GM23338 (cell line): ENCODE measurements at regions not wholly inside any gene's neighbourhood (a gene's known extent, or its start where the extent isn't known, plus 50 kb on each side); places are given as distances from the start of the nearest gene placed in this dataset.

Source experiments
- ATAC-seq: fragments of 200-7000 bp; cut with Tn5 transposase; 3 replicates; pipeline ENCODE4 v1.9.1; 2020
- DNase-seq: peaks from one replicate; pipeline ENCODE4 v3.0.0-alpha.2; 2015; ENCODE audit warnings: low spot score
- H2AFZ ChIP-seq: fragments of 200-600 bp; sonication (generic); 2 replicates; pipeline ENCODE4 v1.8.0; 2016; ENCODE audit warnings: antibody characterized with exemption, mild to moderate bottlenecking, moderate library complexity
- H3F3A ChIP-seq: fragments of 200-600 bp; sonication (generic); replicated peaks from 2 replicates; pipeline ENCODE4 v1.8.0; 2017; ENCODE audit warnings: antibody characterized with exemption, mixed run types, low read depth
- H3K27ac ChIP-seq: fragments of 200-600 bp; sonication (generic); 2 replicates; pipeline ENCODE4 v1.6.1; 2016; ENCODE audit warnings: low read depth
- H3K27me3 ChIP-seq: fragments of 200-600 bp; sonication (generic); 2 replicates; pipeline ENCODE4 v1.8.0; 2016; ENCODE audit warnings: mild to moderate bottlenecking, mixed run types, moderate library complexity; ENCODE audit not compliant: insufficient read depth
- H3K36me3 ChIP-seq: fragments of 200-600 bp; sonication (generic); 2 replicates; pipeline ENCODE4 v1.8.0; 2016; ENCODE audit warnings: mild to moderate bottlenecking; ENCODE audit not compliant: insufficient read depth
- H3K4me1 ChIP-seq: fragments of 200-600 bp; sonication (generic); 2 replicates; pipeline ENCODE4 v1.8.0; 2016; ENCODE audit warnings: mild to moderate bottlenecking, moderate library complexity; ENCODE audit not compliant: insufficient read depth
- H3K4me2 ChIP-seq: fragments of 200-600 bp; sonication (generic); 2 replicates; pipeline ENCODE4 v1.7.1; 2017; ENCODE audit warnings: mixed run types
- H3K4me3 ChIP-seq: fragments of 200-600 bp; sonication (generic); 2 replicates; pipeline ENCODE4 v1.6.1; 2016; ENCODE audit warnings: mixed run types
- H3K79me2 ChIP-seq: fragments of 200-600 bp; sonication (generic); replicated peaks from 2 replicates; pipeline ENCODE4 v1.8.0; 2017; ENCODE audit warnings: mild to moderate bottlenecking; ENCODE audit not compliant: insufficient read depth
- H3K9me2 ChIP-seq: fragments of 200-600 bp; sonication (generic); 2 replicates; pipeline ENCODE4 v1.8.0; 2017; ENCODE audit not compliant: insufficient read depth
- H4K20me1 ChIP-seq: fragments of 200-600 bp; sonication (generic); replicated peaks from 2 replicates; pipeline ENCODE4 v1.8.0; 2017; ENCODE audit warnings: mild to moderate bottlenecking; ENCODE audit not compliant: insufficient read depth
- H3K27ac Mint-ChIP-seq: 2 replicates; pipeline ENCODE4 v1.8.0; 2020; ENCODE audit warnings: inconsistent platforms, mild to moderate bottlenecking, moderate library complexity, mixed read lengths
- H3K27me3 Mint-ChIP-seq: 3 replicates; pipeline ENCODE4 v1.8.0; 2022; ENCODE audit warnings: low read depth, mild to moderate bottlenecking, moderate library complexity, mixed read lengths, inconsistent platforms; ENCODE audit not compliant: insufficient read depth, poor library complexity
- H3K36me3 Mint-ChIP-seq: 3 replicates; pipeline ENCODE4 v1.8.0; 2021; ENCODE audit warnings: low read depth, mild to moderate bottlenecking, inconsistent platforms, moderate library complexity, mixed read lengths
- H3K4me1 Mint-ChIP-seq: 3 replicates; pipeline ENCODE4 v1.8.0; 2020; ENCODE audit warnings: mild to moderate bottlenecking, inconsistent platforms, mixed read lengths
- H3K4me3 Mint-ChIP-seq: 3 replicates; pipeline ENCODE4 v1.8.0; 2021; ENCODE audit warnings: moderate library complexity, mild to moderate bottlenecking, inconsistent platforms, mixed read lengths
- H3K9me3 Mint-ChIP-seq: 3 replicates; pipeline ENCODE4 v1.8.0; 2020; ENCODE audit warnings: moderate library complexity, mild to moderate bottlenecking, inconsistent platforms, mixed read lengths
- CREB1 ChIP-seq: fragments of 250-450 bp; sonication (Bioruptor Pico); IDR thresholded peaks from 2 replicates; pipeline ENCODE4 v1.5.0; 2020; ENCODE audit warnings: low read depth, mild to moderate bottlenecking, moderate library complexity
- EZH2 ChIP-seq: fragments of 200-600 bp; sonication (generic); IDR thresholded peaks from one replicate; pipeline ENCODE4 v1.8.0; 2017; ENCODE audit warnings: antibody characterized with exemption, mild to moderate bottlenecking, low read depth; ENCODE audit not compliant: unreplicated experiment
- EZH2phosphoT487 ChIP-seq: fragments of 200-600 bp; sonication (generic); IDR thresholded peaks from one replicate; pipeline ENCODE4 v1.8.1; 2018; ENCODE audit warnings: antibody characterized with exemption; ENCODE audit not compliant: unreplicated experiment
- JUNB ChIP-seq: IDR thresholded peaks from one replicate; pipeline ENCODE4 v1.6.1; 2016; ENCODE audit warnings: antibody characterized with exemption; ENCODE audit not compliant: unreplicated experiment
- NANOG ChIP-seq: IDR thresholded peaks from 2 replicates; pipeline ENCODE4 v1.6.1; 2016; ENCODE audit warnings: antibody characterized with exemption, borderline replicate concordance
- POLR2AphosphoS5 ChIP-seq: IDR thresholded peaks from 2 replicates; pipeline ENCODE4 v1.6.1; 2016; ENCODE audit warnings: antibody characterized with exemption, low read depth
- STAT1 ChIP-seq: IDR thresholded peaks from one replicate; pipeline ENCODE4 v1.6.1; 2016; ENCODE audit warnings: antibody characterized with exemption; ENCODE audit not compliant: unreplicated experiment
- ZNF114 ChIP-seq: fragments of 250-450 bp; sonication (Bioruptor Pico); IDR thresholded peaks from 2 replicates; pipeline ENCODE4 v1.5.0; 2020; ENCODE audit warnings: mild to moderate bottlenecking, moderate library complexity
- ZNF331 ChIP-seq: fragments of 250-450 bp; sonication (Bioruptor Pico); IDR thresholded peaks from 2 replicates; pipeline ENCODE4 v1.5.0; 2020; ENCODE audit warnings: low read depth, mild to moderate bottlenecking, moderate library complexity
- ZNF462 ChIP-seq: fragments of 250-450 bp; sonication (Bioruptor Pico); IDR thresholded peaks from 2 replicates; pipeline ENCODE4 v1.5.0; 2020; ENCODE audit warnings: mild to moderate bottlenecking, moderate library complexity
- TF ChIP-seq, protein P1 (sequence below): IDR thresholded peaks from one replicate; pipeline ENCODE4 v1.6.1; 2018; ENCODE audit warnings: antibody characterized with exemption; ENCODE audit not compliant: unreplicated experiment
- TF ChIP-seq, protein P2 (sequence below), 2 experiments: fragments of 200-600 bp in 1 of 2; sonication (generic) in 1 of 2; conservative IDR thresholded peaks; 2 replicates each; pipeline versions ENCODE4 v1.5.1 to v1.6.1; 2016 to 2017; ENCODE audit warnings: antibody characterized with exemption in 2 of 2, low read depth in 2 of 2, mild to moderate bottlenecking in 2 of 2, moderate library complexity in 1 of 2

DNA sequence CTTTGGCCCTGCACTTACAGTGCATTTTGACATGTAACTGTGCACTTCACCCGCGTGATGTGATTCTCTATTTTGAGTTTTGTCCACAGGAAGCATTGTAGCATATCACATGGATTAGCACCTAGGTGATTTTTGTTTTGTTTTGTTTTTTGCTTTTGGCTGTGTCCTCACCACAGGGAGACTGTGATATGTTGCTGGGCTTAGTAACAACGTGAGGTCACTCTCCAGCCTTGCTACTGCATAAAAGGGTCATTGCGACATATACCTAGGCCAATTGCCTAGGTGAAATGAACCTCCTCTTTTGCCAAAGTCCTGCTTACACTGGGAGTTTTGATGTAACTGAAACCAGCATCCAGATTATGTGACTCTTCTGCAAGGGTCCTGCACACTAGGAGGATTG, 1152.9 kb upstream of the AMELY start (continued):
- TF ChIP-seq ZNF462 (no peak), ZNF114 (CRISPR knock-in tag) (no peak), EZH2 (no peak)

DNA sequence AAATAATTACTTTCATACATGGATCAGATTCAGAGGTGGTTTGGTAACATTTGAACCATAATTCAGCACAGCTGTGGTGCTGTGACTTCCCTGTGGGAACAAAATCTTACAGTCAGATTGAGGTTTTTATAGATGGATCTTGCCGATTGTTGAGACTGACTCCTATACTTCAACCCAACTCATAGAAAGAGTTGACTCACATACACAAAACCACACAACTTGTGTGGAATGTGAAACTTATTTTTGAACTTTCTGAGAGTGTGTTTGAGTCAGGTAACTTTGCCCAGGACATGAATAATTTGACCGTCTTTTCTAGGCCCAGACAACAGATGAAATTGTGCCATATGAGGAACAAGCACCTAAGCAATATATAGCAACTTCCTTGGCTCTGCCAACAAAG, 1152.4 kb upstream of the AMELY start:
- H3K79me2 ChIP-seq = no peaks in the 10 kb centered on the region
- Mint-ChIP-seq H3K9me3 (peaks cover 3% of the 10 kb centered on the region; the same call in 2 of the 3 replicates), H3K36me3 (no peaks in the 10 kb centered on the region), H3K27ac (no peak overlapping the region), H3K4me1 (no peaks in the 10 kb centered on the region), H3K27me3 (no peaks in the 10 kb centered on the region), H3K4me3 (no peak overlapping the region)
- H3K4me2 ChIP-seq = no peak overlapping the region
- H3K36me3 ChIP-seq = no peaks in the 10 kb centered on the region
- no peaks in the 10 kb centered on the region for H3K4me1 ChIP-seq
- H3K9me2 ChIP-seq = no peaks in the 10 kb centered on the region
- H3K27me3 ChIP-seq = no peaks in the 10 kb centered on the region
- H3F3A ChIP-seq = no peaks in the 10 kb centered on the region
- H4K20me1 ChIP-seq = no peaks in the 10 kb centered on the region
- ATAC-seq (no peak), DNase-seq (no peak)
- H2AFZ ChIP-seq = no peak overlapping the region
- no peak overlapping the region for H3K27ac ChIP-seq
- no peak overlapping the region for H3K4me3 ChIP-seq
- TF ChIP-seq CREB1 (CRISPR knock-in tag) (no peak), EZH2phosphoT487 (no peak), JUNB (no peak), POLR2AphosphoS5 (no peak), STAT1 (no peak), NANOG (no peak), ZNF331 (no peak), EZH2 (no peak)
- TF ChIP-seq, protein P1, sequence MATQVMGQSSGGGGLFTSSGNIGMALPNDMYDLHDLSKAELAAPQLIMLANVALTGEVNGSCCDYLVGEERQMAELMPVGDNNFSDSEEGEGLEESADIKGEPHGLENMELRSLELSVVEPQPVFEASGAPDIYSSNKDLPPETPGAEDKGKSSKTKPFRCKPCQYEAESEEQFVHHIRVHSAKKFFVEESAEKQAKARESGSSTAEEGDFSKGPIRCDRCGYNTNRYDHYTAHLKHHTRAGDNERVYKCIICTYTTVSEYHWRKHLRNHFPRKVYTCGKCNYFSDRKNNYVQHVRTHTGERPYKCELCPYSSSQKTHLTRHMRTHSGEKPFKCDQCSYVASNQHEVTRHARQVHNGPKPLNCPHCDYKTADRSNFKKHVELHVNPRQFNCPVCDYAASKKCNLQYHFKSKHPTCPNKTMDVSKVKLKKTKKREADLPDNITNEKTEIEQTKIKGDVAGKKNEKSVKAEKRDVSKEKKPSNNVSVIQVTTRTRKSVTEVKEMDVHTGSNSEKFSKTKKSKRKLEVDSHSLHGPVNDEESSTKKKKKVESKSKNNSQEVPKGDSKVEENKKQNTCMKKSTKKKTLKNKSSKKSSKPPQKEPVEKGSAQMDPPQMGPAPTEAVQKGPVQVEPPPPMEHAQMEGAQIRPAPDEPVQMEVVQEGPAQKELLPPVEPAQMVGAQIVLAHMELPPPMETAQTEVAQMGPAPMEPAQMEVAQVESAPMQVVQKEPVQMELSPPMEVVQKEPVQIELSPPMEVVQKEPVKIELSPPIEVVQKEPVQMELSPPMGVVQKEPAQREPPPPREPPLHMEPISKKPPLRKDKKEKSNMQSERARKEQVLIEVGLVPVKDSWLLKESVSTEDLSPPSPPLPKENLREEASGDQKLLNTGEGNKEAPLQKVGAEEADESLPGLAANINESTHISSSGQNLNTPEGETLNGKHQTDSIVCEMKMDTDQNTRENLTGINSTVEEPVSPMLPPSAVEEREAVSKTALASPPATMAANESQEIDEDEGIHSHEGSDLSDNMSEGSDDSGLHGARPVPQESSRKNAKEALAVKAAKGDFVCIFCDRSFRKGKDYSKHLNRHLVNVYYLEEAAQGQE = no peak
- TF ChIP-seq, protein P2, sequence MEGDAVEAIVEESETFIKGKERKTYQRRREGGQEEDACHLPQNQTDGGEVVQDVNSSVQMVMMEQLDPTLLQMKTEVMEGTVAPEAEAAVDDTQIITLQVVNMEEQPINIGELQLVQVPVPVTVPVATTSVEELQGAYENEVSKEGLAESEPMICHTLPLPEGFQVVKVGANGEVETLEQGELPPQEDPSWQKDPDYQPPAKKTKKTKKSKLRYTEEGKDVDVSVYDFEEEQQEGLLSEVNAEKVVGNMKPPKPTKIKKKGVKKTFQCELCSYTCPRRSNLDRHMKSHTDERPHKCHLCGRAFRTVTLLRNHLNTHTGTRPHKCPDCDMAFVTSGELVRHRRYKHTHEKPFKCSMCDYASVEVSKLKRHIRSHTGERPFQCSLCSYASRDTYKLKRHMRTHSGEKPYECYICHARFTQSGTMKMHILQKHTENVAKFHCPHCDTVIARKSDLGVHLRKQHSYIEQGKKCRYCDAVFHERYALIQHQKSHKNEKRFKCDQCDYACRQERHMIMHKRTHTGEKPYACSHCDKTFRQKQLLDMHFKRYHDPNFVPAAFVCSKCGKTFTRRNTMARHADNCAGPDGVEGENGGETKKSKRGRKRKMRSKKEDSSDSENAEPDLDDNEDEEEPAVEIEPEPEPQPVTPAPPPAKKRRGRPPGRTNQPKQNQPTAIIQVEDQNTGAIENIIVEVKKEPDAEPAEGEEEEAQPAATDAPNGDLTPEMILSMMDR (conservative IDR thresholded peaks at IDR 0.05; ENCODE audit: low read depth in 2 of 2) = no peak
